ENCODE measurements at regions not wholly inside any gene's neighbourhood (a gene's known extent, or its start where the extent isn't known, plus 50 kb on each side); places are given as distances from the start of the nearest gene placed in this dataset.

DNA sequence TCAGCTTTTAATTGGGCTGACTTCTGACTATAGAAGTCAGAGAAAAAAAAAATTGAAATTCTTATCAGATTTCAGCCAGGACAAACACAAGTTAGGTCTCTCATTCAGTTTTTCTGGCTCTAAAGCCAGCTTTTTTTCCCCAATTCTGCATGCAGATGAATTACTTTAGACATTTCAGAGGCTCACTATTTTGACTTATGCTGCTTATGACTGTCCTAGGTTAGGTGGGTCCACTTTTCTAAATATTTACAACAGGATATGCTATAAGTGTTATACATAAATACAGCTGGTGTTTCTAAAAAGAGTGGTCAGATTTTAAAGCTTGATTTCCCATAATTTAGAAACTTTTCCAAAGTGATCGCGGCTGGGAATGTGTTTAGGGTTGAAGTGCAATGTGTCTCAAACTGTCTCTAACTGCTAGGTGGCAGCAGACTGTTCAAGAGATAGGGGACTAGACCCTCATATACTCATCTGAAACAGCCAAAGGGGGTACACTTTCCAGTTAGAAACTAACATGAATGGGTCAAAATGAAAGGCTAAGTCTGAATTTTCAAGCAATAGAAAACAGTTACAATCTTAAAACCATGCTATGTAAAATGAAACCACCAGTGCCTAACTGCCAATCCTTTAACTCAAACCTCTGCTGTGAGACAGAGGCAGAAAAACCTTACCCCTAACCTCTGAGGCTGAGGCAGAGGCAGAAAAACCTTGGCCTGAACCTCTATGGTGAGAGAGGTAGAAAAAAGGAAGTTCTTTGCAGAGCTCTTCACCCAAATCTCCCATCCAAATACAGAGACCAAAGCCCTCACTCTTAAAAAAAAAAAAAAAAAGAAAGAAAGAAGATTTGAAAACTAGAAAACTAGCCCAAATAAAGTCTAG lies 596.0 kb downstream of the NTRK3 start:
- Histone ChIP-seq H3K4me3 (ENCODE audit: low read depth in 1 of 2, low read length in 2 of 2) (no peak overlapping the region), H3K9ac (ENCODE audit: low read depth, low read length) (no peak overlapping the region), H3K36me3 (ENCODE audit: insufficient read depth, low read length) (no peaks in the 10 kb centered on the region), H3K27me3 (ENCODE audit: insufficient read depth, low read length, poor library complexity) (no peaks in the 10 kb centered on the region), H3K9me3 (ENCODE audit: insufficient read depth, low read length, severe bottlenecking) (no peaks in the 10 kb centered on the region), H3K4me1 (ENCODE audit: insufficient read depth, low read length) (no peaks in the 10 kb centered on the region), H3K79me2 (ENCODE audit: insufficient read depth, low read length) (no peaks in the 10 kb centered on the region), H3K27ac (ENCODE audit: low read length) (no peak overlapping the region), H4K20me1 (ENCODE audit: insufficient read depth, low read length) (no peaks in the 10 kb centered on the region), H2AFZ (ENCODE audit: low read depth, low read length) (no peak overlapping the region), H3K4me2 (ENCODE audit: insufficient read depth, low read length) (no peak overlapping the region)
- TF ChIP-seq, protein P1, sequence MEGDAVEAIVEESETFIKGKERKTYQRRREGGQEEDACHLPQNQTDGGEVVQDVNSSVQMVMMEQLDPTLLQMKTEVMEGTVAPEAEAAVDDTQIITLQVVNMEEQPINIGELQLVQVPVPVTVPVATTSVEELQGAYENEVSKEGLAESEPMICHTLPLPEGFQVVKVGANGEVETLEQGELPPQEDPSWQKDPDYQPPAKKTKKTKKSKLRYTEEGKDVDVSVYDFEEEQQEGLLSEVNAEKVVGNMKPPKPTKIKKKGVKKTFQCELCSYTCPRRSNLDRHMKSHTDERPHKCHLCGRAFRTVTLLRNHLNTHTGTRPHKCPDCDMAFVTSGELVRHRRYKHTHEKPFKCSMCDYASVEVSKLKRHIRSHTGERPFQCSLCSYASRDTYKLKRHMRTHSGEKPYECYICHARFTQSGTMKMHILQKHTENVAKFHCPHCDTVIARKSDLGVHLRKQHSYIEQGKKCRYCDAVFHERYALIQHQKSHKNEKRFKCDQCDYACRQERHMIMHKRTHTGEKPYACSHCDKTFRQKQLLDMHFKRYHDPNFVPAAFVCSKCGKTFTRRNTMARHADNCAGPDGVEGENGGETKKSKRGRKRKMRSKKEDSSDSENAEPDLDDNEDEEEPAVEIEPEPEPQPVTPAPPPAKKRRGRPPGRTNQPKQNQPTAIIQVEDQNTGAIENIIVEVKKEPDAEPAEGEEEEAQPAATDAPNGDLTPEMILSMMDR (IDR thresholded peaks at IDR 0.05; ENCODE audit: borderline replicate concordance, extremely low read depth, low read length, poor library complexity, severe bottlenecking): no peak
- no peak for TF ChIP-seq EZH2 (IDR thresholded peaks at IDR 0.05; ENCODE audit: borderline replicate concordance, low read depth, low read length, severe bottlenecking)
- DNase-seq: no peak
- ATAC-seq (ENCODE audit: insufficient read depth, low read depth): no peak

DNA sequence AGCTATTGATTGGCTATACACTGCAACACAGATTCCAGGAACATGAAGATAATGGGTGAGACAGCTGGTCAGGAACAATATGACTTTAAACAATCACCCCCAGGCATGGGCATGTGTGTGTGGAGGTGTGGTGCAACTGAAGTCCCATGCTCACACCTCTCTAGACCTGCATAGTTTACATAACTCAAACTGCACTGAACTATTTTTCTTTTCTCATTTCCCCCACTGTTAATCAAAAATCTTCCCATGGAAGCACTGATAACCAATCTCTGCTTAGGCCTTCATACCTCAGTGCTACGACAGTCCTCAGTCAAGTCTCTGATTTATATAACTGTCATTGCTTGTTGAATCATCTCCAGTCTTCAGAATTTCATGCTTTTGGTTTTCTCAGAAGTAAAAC lies 600.2 kb downstream of the NTRK3 start:
- Histone ChIP-seq H2AFZ (ENCODE audit: low read depth, low read length) (no peak overlapping the region), H4K20me1 (ENCODE audit: insufficient read depth, low read length) (no peaks in the 10 kb centered on the region), H3K4me3 (ENCODE audit: low read depth in 1 of 2, low read length in 2 of 2) (no peak overlapping the region), H3K36me3 (ENCODE audit: insufficient read depth, low read length) (no peaks in the 10 kb centered on the region), H3K79me2 (ENCODE audit: insufficient read depth, low read length) (no peaks in the 10 kb centered on the region), H3K27ac (ENCODE audit: low read length) (no peak overlapping the region), H3K9me3 (ENCODE audit: insufficient read depth, low read length, severe bottlenecking) (no peaks in the 10 kb centered on the region), H3K4me1 (ENCODE audit: insufficient read depth, low read length) (no peaks in the 10 kb centered on the region), H3K27me3 (ENCODE audit: insufficient read depth, low read length, poor library complexity) (no peaks in the 10 kb centered on the region), H3K4me2 (ENCODE audit: insufficient read depth, low read length) (no peak overlapping the region), H3K9ac (ENCODE audit: low read depth, low read length) (no peak overlapping the region)
- TF ChIP-seq EZH2 (IDR thresholded peaks at IDR 0.05; ENCODE audit: borderline replicate concordance, low read depth, low read length, severe bottlenecking): no peak
- TF ChIP-seq, protein P1 (IDR thresholded peaks at IDR 0.05; ENCODE audit: borderline replicate concordance, extremely low read depth, low read length, poor library complexity, severe bottlenecking): no peak
- DNase-seq (no peak), ATAC-seq (ENCODE audit: insufficient read depth, low read depth) (no peak)

DNA sequence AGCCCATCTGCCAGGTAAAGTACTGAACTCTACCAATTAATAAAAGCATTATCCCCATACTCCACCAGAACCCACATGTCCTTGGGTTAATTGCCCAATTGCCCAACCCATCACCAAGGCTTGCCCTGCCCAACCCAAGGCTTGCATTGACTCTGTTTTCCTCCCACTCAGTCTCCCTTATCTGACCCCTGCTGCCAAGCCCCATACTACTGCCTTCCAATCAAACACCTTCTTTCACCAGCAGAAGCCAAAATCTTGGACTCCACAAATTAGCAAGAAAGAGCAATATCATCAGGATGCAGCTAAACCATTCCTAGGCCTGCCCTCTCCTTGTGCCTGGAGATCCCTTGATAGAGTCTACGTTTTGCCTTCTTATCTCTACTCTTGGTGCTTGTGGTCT lies 602.9 kb downstream of the NTRK3 start:
- DNase-seq (no peak), ATAC-seq (ENCODE audit: insufficient read depth, low read depth) (no peak)
- TF ChIP-seq, protein P1 (IDR thresholded peaks at IDR 0.05; ENCODE audit: borderline replicate concordance, extremely low read depth, low read length, poor library complexity, severe bottlenecking): no peak
- no peak for TF ChIP-seq EZH2 (IDR thresholded peaks at IDR 0.05; ENCODE audit: borderline replicate concordance, low read depth, low read length, severe bottlenecking)
- Histone ChIP-seq H4K20me1 (ENCODE audit: insufficient read depth, low read length) (no peaks in the 10 kb centered on the region), H2AFZ (ENCODE audit: low read depth, low read length) (no peak overlapping the region), H3K4me1 (ENCODE audit: insufficient read depth, low read length) (no peaks in the 10 kb centered on the region), H3K27me3 (ENCODE audit: insufficient read depth, low read length, poor library complexity) (no peaks in the 10 kb centered on the region), H3K36me3 (ENCODE audit: insufficient read depth, low read length) (no peaks in the 10 kb centered on the region), H3K4me2 (ENCODE audit: insufficient read depth, low read length) (no peak overlapping the region), H3K27ac (ENCODE audit: low read length) (no peak overlapping the region), H3K9ac (ENCODE audit: low read depth, low read length) (no peak overlapping the region), H3K79me2 (ENCODE audit: insufficient read depth, low read length) (no peaks in the 10 kb centered on the region), H3K4me3 (ENCODE audit: low read depth in 1 of 2, low read length in 2 of 2) (no peak overlapping the region), H3K9me3 (ENCODE audit: insufficient read depth, low read length, severe bottlenecking) (no peaks in the 10 kb centered on the region)
